IMR-90 (cell line): ENCODE measurements at regions not wholly inside any gene's neighbourhood (a gene's known extent, or its start where the extent isn't known, plus 50 kb on each side); places are given as distances from the start of the nearest gene placed in this dataset.

Experiments
- CEBPB ChIP-seq: IDR thresholded peaks from 2 replicates; pipeline ENCODE4 v1.6.1; 2012; ENCODE audit warnings: low read depth, low read length, improper control_type of control experiment
- CTCF ChIP-seq: conservative IDR thresholded peaks from 2 replicates; pipeline ENCODE4 v1.5.1; 2012; ENCODE audit warnings: mild to moderate bottlenecking, low read depth, low read length, improper control_type of control experiment

DNA sequence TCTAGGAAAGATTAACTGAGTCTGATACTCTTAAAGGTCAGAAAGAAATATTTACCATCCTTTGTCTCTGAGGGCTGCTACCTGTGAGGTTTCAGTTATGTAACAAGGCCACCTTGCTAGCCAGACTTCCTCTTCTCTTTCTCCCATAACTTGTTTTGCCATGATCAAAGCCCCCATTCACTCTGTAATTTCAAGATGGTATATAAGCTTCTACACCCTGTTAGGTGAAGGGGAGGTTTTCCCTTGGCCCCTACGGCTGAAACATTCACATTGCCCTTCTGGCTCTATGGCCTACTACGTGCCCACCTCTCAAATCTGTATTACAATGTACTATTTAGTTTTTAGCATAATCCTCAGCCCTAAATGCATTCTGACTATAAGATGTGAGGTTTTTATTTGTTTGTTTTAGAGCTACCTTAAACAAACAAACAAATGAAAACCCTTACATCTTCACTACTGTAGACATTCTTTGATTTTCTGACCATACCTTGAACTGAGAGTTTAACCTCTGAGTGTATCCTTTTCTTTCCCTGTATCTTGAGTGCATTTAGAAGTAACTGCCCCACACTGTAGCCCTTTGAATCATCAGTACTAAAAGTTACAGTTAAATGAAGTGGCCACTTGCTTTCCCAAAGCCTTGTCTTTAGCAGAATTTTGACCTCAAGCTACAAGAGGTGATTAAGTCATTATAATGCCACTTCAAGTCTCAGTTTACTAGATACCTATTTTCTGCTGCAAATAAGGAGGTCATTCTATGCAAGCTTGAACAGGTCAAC lies 332.2 kb downstream of the SOCS6 start:
- no peak for TF ChIP-seq CEBPB
- TF ChIP-seq CTCF = no peak
